GM12878 (cell line): ENCODE measurements at regions not wholly inside any gene's neighbourhood (a gene's known extent, or its start where the extent isn't known, plus 50 kb on each side); places are given as distances from the start of the nearest gene placed in this dataset.

Experiments
- ATAC-seq: fragments of 200-7000 bp; cut with Tn5 transposase; 3 replicates; pipeline ENCODE4 v1.9.1; 2020; ENCODE audit warnings: mild to moderate bottlenecking, moderate library complexity
- BruUV-seq: library from RNA; stranded (reverse); fragments of 400-500 nt; replicated peaks from 2 replicates; lab custom pipeline; 2021; lab: Mats Ljungman, UMichigan
- CTCF ChIA-PET: fragments of 300-600 bp; sonication (Branson Sonifier 250); formaldehyde crosslinking; extraction: SDS; loops from one replicate; lab custom pipeline; 2021; ENCODE audit warnings: inconsistent platforms; lab: Yijun Ruan, JAX
- POLR2A ChIA-PET: fragments of 350-600 bp; formaldehyde crosslinking; extraction: SDS; loops from one replicate; lab custom pipeline; 2021; ENCODE audit warnings: inconsistent platforms; lab: Charles Lee
- RAD21 ChIA-PET: fragments of 300-600 bp; sonication (Branson Sonifier 250); formaldehyde crosslinking; loops from one replicate; lab custom pipeline; 2023; ENCODE audit warnings: antibody characterized with exemption; ENCODE audit not compliant: unreplicated experiment; lab: Charles Lee
- SMC1A ChIA-PET: fragments of 300-600 bp; sonication (Branson Sonifier 250); formaldehyde crosslinking; loops from one replicate; lab custom pipeline; 2023; ENCODE audit not compliant: unreplicated experiment, uncharacterized antibody; lab: Charles Lee
- DNase-seq: peaks from one replicate; pipeline ENCODE4 v3.0.0-alpha.2; 2011; ENCODE audit warnings: low read depth, low spot score
- FAIRE-seq: peaks from 3 replicates; lab custom pipeline; 2011; peaks lifted over from hg19 to GRCh38; lab: Jason Lieb, UNC
- H2AFZ ChIP-seq: 2 replicates; pipeline ENCODE4 v1.6.0; 2011; ENCODE audit warnings: low read depth, low read length, control low read depth; ENCODE audit not compliant: control insufficient read depth
- H3K27ac ChIP-seq: 2 replicates; pipeline ENCODE4 v1.5.1; 2011; ENCODE audit warnings: control low read depth; ENCODE audit not compliant: control insufficient read depth, insufficient read depth
- H3K27me3 ChIP-seq, 2 experiments: replicated peaks in 1 of 2; 2 replicates each; pipeline versions ENCODE4 v1.6.0 to v1.6.1; 2011; ENCODE audit warnings: low read length in 1 of 2; ENCODE audit not compliant: control insufficient read depth in 2 of 2, insufficient read depth in 2 of 2
- H3K36me3 ChIP-seq, 2 experiments: 2 replicates each; pipeline ENCODE4 v1.5.1; 2011; ENCODE audit warnings: low read length in 1 of 2; ENCODE audit not compliant: control insufficient read depth in 2 of 2, insufficient read depth in 2 of 2
- H3K4me1 ChIP-seq: 2 replicates; pipeline ENCODE4 v1.6.1; 2011; ENCODE audit warnings: mild to moderate bottlenecking, low read length, moderate library complexity, mixed read lengths; ENCODE audit not compliant: control insufficient read depth, insufficient read depth
- H3K4me2 ChIP-seq: 2 replicates; pipeline ENCODE4 v1.6.0; 2011; ENCODE audit warnings: control low read depth; ENCODE audit not compliant: control insufficient read depth, insufficient read depth
- H3K4me3 ChIP-seq: fragments of 200-600 bp; sonication (generic); 2 replicates; pipeline ENCODE4 v1.5.1; 2016
- H3K79me2 ChIP-seq: 2 replicates; pipeline ENCODE4 v1.6.0; 2011; ENCODE audit warnings: low read length; ENCODE audit not compliant: control insufficient read depth, insufficient read depth
- H3K9ac ChIP-seq: 2 replicates; pipeline ENCODE4 v1.8.0; 2011; ENCODE audit warnings: low read length, control low read depth, mixed read lengths; ENCODE audit not compliant: control insufficient read depth, insufficient read depth
- H3K9me3 ChIP-seq: replicated peaks from 3 replicates; pipeline ENCODE4 v1.5.1; 2011; ENCODE audit warnings: mild to moderate bottlenecking, low read length; ENCODE audit not compliant: control insufficient read depth, insufficient read depth
- H4K20me1 ChIP-seq: 2 replicates; pipeline ENCODE4 v1.6.0; 2011; ENCODE audit not compliant: control insufficient read depth, insufficient read depth
- ATF7 ChIP-seq: fragments of 450-650 bp; IDR thresholded peaks from 2 replicates; pipeline ENCODE4 v1.6.1; 2016; ENCODE audit warnings: low read depth, mild to moderate bottlenecking
- FOXK2 ChIP-seq: fragments of 450-650 bp; IDR thresholded peaks from 2 replicates; pipeline ENCODE4 v1.6.1; 2017; ENCODE audit warnings: mild to moderate bottlenecking, moderate library complexity
- GATAD2B ChIP-seq: fragments of 450-650 bp; conservative IDR thresholded peaks from 2 replicates; pipeline ENCODE4 v1.6.1; 2017; ENCODE audit warnings: low read depth, mild to moderate bottlenecking, moderate library complexity
- IKZF1 ChIP-seq: fragments of 450-650 bp; conservative IDR thresholded peaks from 2 replicates; pipeline ENCODE4 v1.6.1; 2017; ENCODE audit warnings: antibody characterized with exemption, mild to moderate bottlenecking
- MEF2B ChIP-seq: fragments of 450-650 bp; IDR thresholded peaks from 2 replicates; pipeline ENCODE4 v1.6.1; 2018; ENCODE audit warnings: mild to moderate bottlenecking, moderate library complexity; ENCODE audit not compliant: partially characterized antibody, poor library complexity, severe bottlenecking
- NR2F1 ChIP-seq: fragments of 450-650 bp; conservative IDR thresholded peaks from 2 replicates; pipeline ENCODE4 v1.6.1; 2017; ENCODE audit warnings: mild to moderate bottlenecking
- PAX8 ChIP-seq: fragments of 450-650 bp; IDR thresholded peaks from 2 replicates; pipeline ENCODE4 v1.6.1; 2017; ENCODE audit warnings: mild to moderate bottlenecking, moderate library complexity
- POLR2A ChIP-seq: IDR thresholded peaks from 2 replicates; pipeline ENCODE4 v1.6.1; 2011; ENCODE audit warnings: low read depth, mild to moderate bottlenecking, low read length
- RAD21 ChIP-seq: IDR thresholded peaks from 2 replicates; pipeline ENCODE4 v1.6.1; 2011; ENCODE audit warnings: mild to moderate bottlenecking, low read depth, low read length, moderate library complexity; ENCODE audit not compliant: insufficient read depth
- SUPT20H ChIP-seq: IDR thresholded peaks from 2 replicates; pipeline ENCODE4 v1.6.1; 2011; ENCODE audit warnings: low read depth, mild to moderate bottlenecking, low read length, moderate library complexity, borderline replicate concordance; ENCODE audit not compliant: control insufficient read depth
- WGBS: methylation state at CpG from one replicate; pipeline ENCODE4 v1.1.6; 2016; ENCODE audit warnings: low lambda C conversion rate; ENCODE audit not compliant: insufficient replicate concordance, insufficient coverage; ENCODE audit errors: missing lambda C conversion rate; 5-methylcytosine and 5-hydroxymethylcytosine counted together
- in situ Hi-C: fragments of 300-500 bp; cut with MboI; formaldehyde crosslinking; loops from 9 replicates; pipeline ENCODE4 v1.14.3; 2018; ENCODE audit warnings: mixed read lengths
- intact Hi-C: fragments of 100-400 bp; cut with micrococcal nuclease; formaldehyde crosslinking; loops from one replicate; pipeline ENCODE4 v1.14.2; 2022; ENCODE audit not compliant: unreplicated experiment
- TF ChIP-seq, protein P1 (sequence below): IDR thresholded peaks from 2 replicates; pipeline ENCODE4 v1.6.1; 2012; ENCODE audit warnings: improper control_type of control experiment, low read depth, low read length; ENCODE audit not compliant: insufficient replicate concordance
- TF ChIP-seq, protein P2 (sequence below): fragments of 450-650 bp; IDR thresholded peaks from 2 replicates; pipeline ENCODE4 v1.6.1; 2017; ENCODE audit warnings: mild to moderate bottlenecking

DNA sequence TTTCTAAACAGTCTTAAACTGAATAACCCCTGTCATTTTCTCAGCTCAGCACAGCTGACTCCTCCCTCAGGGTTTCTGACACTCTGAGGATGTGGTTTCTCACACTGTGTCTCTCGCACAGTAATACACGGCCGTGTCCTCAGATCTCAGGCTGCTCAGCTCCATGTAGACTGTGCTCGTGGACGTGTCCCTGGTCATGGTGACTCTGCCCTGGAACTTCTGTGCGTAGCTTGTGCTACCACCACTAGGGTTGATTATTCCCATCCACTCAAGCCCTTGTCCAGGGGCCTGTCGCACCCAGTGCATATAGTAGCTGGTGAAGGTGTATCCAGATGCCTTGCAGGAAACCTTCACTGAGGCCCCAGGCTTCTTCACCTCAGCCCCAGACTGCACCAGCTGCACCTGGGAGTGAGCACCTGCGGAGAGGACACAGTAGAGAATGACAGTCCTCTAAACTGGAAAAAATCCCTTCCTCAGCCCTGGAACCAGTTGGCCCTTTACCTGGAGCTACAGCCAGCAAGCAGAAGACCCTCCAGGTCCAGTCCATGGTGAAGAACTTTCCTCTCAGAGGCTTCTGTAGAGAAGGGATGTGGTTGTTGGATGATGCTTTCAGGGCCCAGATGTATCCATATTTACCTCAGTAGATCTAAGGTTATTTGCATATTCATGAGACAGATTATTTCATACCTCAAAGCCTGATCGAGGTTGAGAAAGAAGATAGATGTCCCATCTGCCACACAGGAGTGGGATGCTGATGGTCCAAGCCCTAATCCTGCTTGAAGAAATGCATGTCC, 984.8 kb downstream of the TMEM121 start:
- Histone ChIP-seq H3K9ac (no peak overlapping the region), H3K27me3 (peaks cover 0 to 2% of the 10 kb centered on the region in 2 experiments; a peak in 2 of 4 replicates), H3K4me3 (no peak overlapping the region), H2AFZ (no peak overlapping the region), H3K9me3 (no peaks in the 10 kb centered on the region), H4K20me1 (no peaks in the 10 kb centered on the region), H3K27ac (no peak overlapping the region), H3K36me3 (no peaks in the 10 kb centered on the region), H3K79me2 (no peaks in the 10 kb centered on the region), H3K4me2 (no peak overlapping the region), H3K4me1 (no peaks in the 10 kb centered on the region)
- BruUV-seq: no TSS peak
- ChIA-PET RAD21 (interaction anchor here (1.5 to 1.8 kb wide), 2 partner anchors 18 to 36 kb away, joined by 5 to 10 read pairs; no protein-coding TSS in a partner anchor), SMC1A (interaction anchor here (0.6 to 1.5 kb wide), 4 partner anchors 11 to 74 kb away, joined by 3 to 7 read pairs (median 5); no protein-coding TSS in a partner anchor), CTCF (interaction anchor here (0.8 to 6.1 kb wide), 9 partner anchors 9 to 93 kb away, joined by 3 to 43 read pairs (median 6); no protein-coding TSS in a partner anchor), POLR2A (no interaction called here)
- WGBS: 16% methylated on average over 9 of the region's 9 CpGs
- FAIRE-seq: peak; percentile 41
- DNase-seq: no peak
- ATAC-seq: peak; percentile 78
- TF ChIP-seq IKZF1: no peak
- no peak for TF ChIP-seq PAX8
- no peak for TF ChIP-seq POLR2A
- 0 out of 2 replicates have a peak, but pooled peaks have one; percentile 26 for TF ChIP-seq ATF7
- no peak for TF ChIP-seq SUPT20H
- TF ChIP-seq MEF2B: peak; percentile 93
- no peak for TF ChIP-seq GATAD2B
- no peak for TF ChIP-seq FOXK2
- TF ChIP-seq RAD21: no peak
- TF ChIP-seq, protein P1, sequence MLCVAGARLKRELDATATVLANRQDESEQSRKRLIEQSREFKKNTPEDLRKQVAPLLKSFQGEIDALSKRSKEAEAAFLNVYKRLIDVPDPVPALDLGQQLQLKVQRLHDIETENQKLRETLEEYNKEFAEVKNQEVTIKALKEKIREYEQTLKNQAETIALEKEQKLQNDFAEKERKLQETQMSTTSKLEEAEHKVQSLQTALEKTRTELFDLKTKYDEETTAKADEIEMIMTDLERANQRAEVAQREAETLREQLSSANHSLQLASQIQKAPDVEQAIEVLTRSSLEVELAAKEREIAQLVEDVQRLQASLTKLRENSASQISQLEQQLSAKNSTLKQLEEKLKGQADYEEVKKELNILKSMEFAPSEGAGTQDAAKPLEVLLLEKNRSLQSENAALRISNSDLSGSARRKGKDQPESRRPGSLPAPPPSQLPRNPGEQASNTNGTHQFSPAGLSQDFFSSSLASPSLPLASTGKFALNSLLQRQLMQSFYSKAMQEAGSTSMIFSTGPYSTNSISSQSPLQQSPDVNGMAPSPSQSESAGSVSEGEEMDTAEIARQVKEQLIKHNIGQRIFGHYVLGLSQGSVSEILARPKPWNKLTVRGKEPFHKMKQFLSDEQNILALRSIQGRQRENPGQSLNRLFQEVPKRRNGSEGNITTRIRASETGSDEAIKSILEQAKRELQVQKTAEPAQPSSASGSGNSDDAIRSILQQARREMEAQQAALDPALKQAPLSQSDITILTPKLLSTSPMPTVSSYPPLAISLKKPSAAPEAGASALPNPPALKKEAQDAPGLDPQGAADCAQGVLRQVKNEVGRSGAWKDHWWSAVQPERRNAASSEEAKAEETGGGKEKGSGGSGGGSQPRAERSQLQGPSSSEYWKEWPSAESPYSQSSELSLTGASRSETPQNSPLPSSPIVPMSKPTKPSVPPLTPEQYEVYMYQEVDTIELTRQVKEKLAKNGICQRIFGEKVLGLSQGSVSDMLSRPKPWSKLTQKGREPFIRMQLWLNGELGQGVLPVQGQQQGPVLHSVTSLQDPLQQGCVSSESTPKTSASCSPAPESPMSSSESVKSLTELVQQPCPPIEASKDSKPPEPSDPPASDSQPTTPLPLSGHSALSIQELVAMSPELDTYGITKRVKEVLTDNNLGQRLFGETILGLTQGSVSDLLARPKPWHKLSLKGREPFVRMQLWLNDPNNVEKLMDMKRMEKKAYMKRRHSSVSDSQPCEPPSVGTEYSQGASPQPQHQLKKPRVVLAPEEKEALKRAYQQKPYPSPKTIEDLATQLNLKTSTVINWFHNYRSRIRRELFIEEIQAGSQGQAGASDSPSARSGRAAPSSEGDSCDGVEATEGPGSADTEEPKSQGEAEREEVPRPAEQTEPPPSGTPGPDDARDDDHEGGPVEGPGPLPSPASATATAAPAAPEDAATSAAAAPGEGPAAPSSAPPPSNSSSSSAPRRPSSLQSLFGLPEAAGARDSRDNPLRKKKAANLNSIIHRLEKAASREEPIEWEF: peak; percentile 16
- TF ChIP-seq NR2F1: no peak
- TF ChIP-seq, protein P2, sequence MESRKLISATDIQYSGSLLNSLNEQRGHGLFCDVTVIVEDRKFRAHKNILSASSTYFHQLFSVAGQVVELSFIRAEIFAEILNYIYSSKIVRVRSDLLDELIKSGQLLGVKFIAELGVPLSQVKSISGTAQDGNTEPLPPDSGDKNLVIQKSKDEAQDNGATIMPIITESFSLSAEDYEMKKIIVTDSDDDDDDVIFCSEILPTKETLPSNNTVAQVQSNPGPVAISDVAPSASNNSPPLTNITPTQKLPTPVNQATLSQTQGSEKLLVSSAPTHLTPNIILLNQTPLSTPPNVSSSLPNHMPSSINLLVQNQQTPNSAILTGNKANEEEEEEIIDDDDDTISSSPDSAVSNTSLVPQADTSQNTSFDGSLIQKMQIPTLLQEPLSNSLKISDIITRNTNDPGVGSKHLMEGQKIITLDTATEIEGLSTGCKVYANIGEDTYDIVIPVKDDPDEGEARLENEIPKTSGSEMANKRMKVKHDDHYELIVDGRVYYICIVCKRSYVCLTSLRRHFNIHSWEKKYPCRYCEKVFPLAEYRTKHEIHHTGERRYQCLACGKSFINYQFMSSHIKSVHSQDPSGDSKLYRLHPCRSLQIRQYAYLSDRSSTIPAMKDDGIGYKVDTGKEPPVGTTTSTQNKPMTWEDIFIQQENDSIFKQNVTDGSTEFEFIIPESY: no peak
- intact Hi-C loops (no loop called here), in situ Hi-C loops (no loop called here)
